GM23248 (cell line): ENCODE measurements at regions not wholly inside any gene's neighbourhood (a gene's known extent, or its start where the extent isn't known, plus 50 kb on each side); places are given as distances from the start of the nearest gene placed in this dataset.

Experiments used
- EZH2 ChIP-seq: fragments of 200-600 bp; sonication (generic); IDR thresholded peaks from 2 replicates; pipeline ENCODE4 v1.6.1; 2018; ENCODE audit warnings: antibody characterized with exemption, mild to moderate bottlenecking; ENCODE audit not compliant: insufficient read depth, poor library complexity, severe bottlenecking
- EZH2phosphoT487 ChIP-seq: fragments of 200-600 bp; sonication (generic); IDR thresholded peaks from 2 replicates; pipeline ENCODE4 v1.6.1; 2018; ENCODE audit warnings: antibody characterized with exemption, moderate library complexity, mild to moderate bottlenecking, low read depth; ENCODE audit not compliant: insufficient read depth

GRCh38 chr18:70659036-70659925 is 370.4 kb downstream of the SOCS6 start:
- TF ChIP-seq EZH2phosphoT487: no peak
- TF ChIP-seq EZH2: no peak
